Neural progenitor cell (in vitro differentiated cells): ENCODE measurements at regions not wholly inside any gene's neighbourhood (a gene's known extent, or its start where the extent isn't known, plus 50 kb on each side); places are given as distances from the start of the nearest gene placed in this dataset.

Experiments
- DNase-seq: peaks from one replicate; pipeline ENCODE4 v3.0.0-alpha.2; 2016; ENCODE audit warnings: low spot score
- H2AFZ ChIP-seq: fragments of 200-600 bp; sonication (generic); replicated peaks from 2 replicates; pipeline ENCODE4 v1.6.1; 2016; ENCODE audit warnings: antibody characterized with exemption
- H3F3A ChIP-seq: fragments of 200-600 bp; sonication (generic); 2 replicates; pipeline ENCODE4 v1.6.1; 2016; ENCODE audit warnings: antibody characterized with exemption, low read depth
- H3K27ac ChIP-seq: fragments of 200-600 bp; sonication (generic); 2 replicates; pipeline ENCODE4 v1.5.1; 2016; ENCODE audit warnings: mild to moderate bottlenecking
- H3K27me3 ChIP-seq: fragments of 200-600 bp; sonication (generic); 2 replicates; pipeline ENCODE4 v1.6.1; 2016; ENCODE audit warnings: mild to moderate bottlenecking, moderate library complexity
- H3K36me3 ChIP-seq: fragments of 200-600 bp; sonication (generic); 2 replicates; pipeline ENCODE4 v1.5.1; 2016
- H3K4me1 ChIP-seq: fragments of 200-600 bp; sonication (generic); 2 replicates; pipeline ENCODE4 v1.6.1; 2016; ENCODE audit warnings: mixed run types
- H3K4me2 ChIP-seq: fragments of 200-600 bp; sonication (generic); 2 replicates; pipeline ENCODE4 v1.6.1; 2016
- H3K4me3 ChIP-seq: fragments of 200-600 bp; sonication (generic); 2 replicates; pipeline ENCODE4 v1.5.1; 2016
- H3K79me2 ChIP-seq: fragments of 200-600 bp; sonication (generic); 2 replicates; pipeline ENCODE4 v1.6.1; 2016; ENCODE audit warnings: low read depth
- H3K9ac ChIP-seq: fragments of 200-600 bp; sonication (generic); 2 replicates; pipeline ENCODE4 v1.6.1; 2016
- H3K9me3 ChIP-seq: fragments of 200-600 bp; sonication (generic); 2 replicates; pipeline ENCODE4 v1.5.1; 2016; ENCODE audit warnings: low read depth
- H4K20me1 ChIP-seq: fragments of 200-600 bp; sonication (generic); 2 replicates; pipeline ENCODE4 v1.6.1; 2016; ENCODE audit warnings: low read depth
- H3K27ac Mint-ChIP-seq: 3 replicates; pipeline ENCODE4 v1.8.0; 2021; ENCODE audit warnings: mixed read lengths
- H3K27me3 Mint-ChIP-seq: 2 replicates; pipeline ENCODE4 v1.8.0; 2022; ENCODE audit warnings: low read depth, mild to moderate bottlenecking, inconsistent platforms, moderate library complexity, mixed read lengths; ENCODE audit not compliant: insufficient read depth
- H3K36me3 Mint-ChIP-seq: 3 replicates; pipeline ENCODE4 v1.8.0; 2021; ENCODE audit warnings: mixed read lengths
- H3K4me1 Mint-ChIP-seq: 3 replicates; pipeline ENCODE4 v1.8.0; 2021; ENCODE audit warnings: mixed read lengths
- H3K4me3 Mint-ChIP-seq: 3 replicates; pipeline ENCODE4 v1.8.0; 2021; ENCODE audit warnings: mild to moderate bottlenecking, moderate library complexity, mixed read lengths
- H3K9me3 Mint-ChIP-seq: 3 replicates; pipeline ENCODE4 v1.8.0; 2020; ENCODE audit warnings: mixed read lengths
- EZH2 ChIP-seq: fragments of 200-600 bp; sonication (generic); IDR thresholded peaks from 2 replicates; pipeline ENCODE4 v1.6.1; 2017; ENCODE audit warnings: antibody characterized with exemption, mild to moderate bottlenecking, moderate library complexity
- EZH2phosphoT487 ChIP-seq: fragments of 200-600 bp; sonication (generic); IDR thresholded peaks from 2 replicates; pipeline ENCODE4 v1.6.1; 2017; ENCODE audit warnings: antibody characterized with exemption
- TF ChIP-seq, protein P1 (sequence below): fragments of 200-600 bp; sonication (generic); IDR thresholded peaks from 2 replicates; pipeline ENCODE4 v1.5.1; 2017; ENCODE audit warnings: antibody characterized with exemption, mild to moderate bottlenecking

DNA sequence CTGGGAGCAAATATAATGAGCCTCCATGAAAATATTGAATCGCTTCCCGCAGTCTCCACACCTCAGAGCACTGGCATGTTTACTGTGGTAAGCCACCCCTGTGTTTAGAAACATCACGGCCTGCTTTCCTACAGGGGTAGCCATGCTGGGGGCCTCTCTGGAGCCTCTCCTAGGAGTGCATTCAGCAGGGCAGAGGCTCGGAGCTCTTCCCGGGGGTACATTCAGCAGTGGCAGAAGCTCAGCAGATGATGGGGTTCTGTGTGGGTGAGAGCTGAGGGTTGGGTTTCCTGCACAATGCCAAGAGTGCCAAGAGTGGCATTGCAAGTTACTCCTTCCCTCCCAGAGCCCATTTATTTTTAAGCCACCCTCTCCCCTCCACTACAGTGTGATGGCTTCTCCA, 386.6 kb downstream of the SEC14L1 start:
- no peaks in the 10 kb centered on the region for H3K9me3 ChIP-seq
- no peak overlapping the region for H3K9ac ChIP-seq
- no peak overlapping the region for H3K27ac Mint-ChIP-seq
- H3K4me1 ChIP-seq, result no peaks in the 10 kb centered on the region
- no peaks in the 10 kb centered on the region for H3K36me3 Mint-ChIP-seq
- H3K27me3 ChIP-seq, result peaks cover 32% of the 10 kb centered on the region
- H3K4me2 ChIP-seq, result no peak overlapping the region
- TF ChIP-seq EZH2phosphoT487 (no peak), EZH2 (no peak)
- TF ChIP-seq, protein P1, sequence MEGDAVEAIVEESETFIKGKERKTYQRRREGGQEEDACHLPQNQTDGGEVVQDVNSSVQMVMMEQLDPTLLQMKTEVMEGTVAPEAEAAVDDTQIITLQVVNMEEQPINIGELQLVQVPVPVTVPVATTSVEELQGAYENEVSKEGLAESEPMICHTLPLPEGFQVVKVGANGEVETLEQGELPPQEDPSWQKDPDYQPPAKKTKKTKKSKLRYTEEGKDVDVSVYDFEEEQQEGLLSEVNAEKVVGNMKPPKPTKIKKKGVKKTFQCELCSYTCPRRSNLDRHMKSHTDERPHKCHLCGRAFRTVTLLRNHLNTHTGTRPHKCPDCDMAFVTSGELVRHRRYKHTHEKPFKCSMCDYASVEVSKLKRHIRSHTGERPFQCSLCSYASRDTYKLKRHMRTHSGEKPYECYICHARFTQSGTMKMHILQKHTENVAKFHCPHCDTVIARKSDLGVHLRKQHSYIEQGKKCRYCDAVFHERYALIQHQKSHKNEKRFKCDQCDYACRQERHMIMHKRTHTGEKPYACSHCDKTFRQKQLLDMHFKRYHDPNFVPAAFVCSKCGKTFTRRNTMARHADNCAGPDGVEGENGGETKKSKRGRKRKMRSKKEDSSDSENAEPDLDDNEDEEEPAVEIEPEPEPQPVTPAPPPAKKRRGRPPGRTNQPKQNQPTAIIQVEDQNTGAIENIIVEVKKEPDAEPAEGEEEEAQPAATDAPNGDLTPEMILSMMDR, result no peak
- no peaks in the 10 kb centered on the region for H3K36me3 ChIP-seq
- no peak overlapping the region for H3K4me3 ChIP-seq
- no peaks in the 10 kb centered on the region for H4K20me1 ChIP-seq
- peaks cover 6% of the 10 kb centered on the region for H3F3A ChIP-seq
- peaks cover 9% of the 10 kb centered on the region for H3K27me3 Mint-ChIP-seq
- H3K79me2 ChIP-seq, result no peaks in the 10 kb centered on the region
- DNase-seq, result no peak
- H3K4me3 Mint-ChIP-seq, result peak overlapping the region; percentile 78
- no peak overlapping the region for H2AFZ ChIP-seq
- peaks cover 17% of the 10 kb centered on the region for H3K9me3 Mint-ChIP-seq
- H3K27ac ChIP-seq, result no peak overlapping the region
- peaks cover 15% of the 10 kb centered on the region for H3K4me1 Mint-ChIP-seq

DNA sequence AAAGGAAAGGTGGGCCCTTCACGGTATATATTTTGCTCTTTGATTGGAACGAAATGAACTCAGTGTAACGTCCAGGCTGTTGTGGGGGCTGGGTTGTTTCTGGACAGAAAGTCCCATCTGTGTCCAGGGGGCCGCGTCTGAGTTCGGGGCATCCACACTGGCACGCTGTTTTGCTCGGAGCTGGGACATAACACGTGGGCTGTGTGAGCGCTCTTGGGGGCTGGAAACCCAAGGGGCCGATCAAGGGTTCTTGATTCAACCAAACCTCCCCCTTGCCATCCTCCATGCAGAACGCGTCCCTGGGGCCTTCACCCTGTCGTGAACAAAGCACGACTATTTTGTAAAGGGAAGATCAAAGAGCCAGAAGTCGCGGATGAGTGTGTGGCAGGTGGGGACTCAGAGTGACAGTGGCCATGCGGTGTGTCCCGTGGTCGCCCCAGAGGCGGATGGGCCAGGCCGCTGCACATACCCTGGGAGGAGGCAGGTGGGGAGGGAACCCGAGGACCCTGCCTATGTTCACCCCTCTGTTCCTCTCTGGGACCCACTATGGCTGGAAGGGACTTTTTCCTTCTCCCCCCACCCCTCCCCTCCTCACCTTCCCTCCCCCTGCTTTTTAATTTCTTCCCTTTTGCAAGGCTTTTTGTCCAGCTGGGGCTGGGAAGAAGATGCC, 387.2 kb downstream of the SEC14L1 start:
- Histone ChIP-seq H3K36me3 (no peaks in the 10 kb centered on the region), H3K27ac (no peak overlapping the region), H3K4me3 (peak overlapping the region; percentile 55), H2AFZ (peak overlapping the region; percentile 99), H3K9ac (no peak overlapping the region), H3K4me1 (no peaks in the 10 kb centered on the region), H3K4me2 (peak overlapping the region; percentile 88), H3K79me2 (no peaks in the 10 kb centered on the region), H4K20me1 (no peaks in the 10 kb centered on the region), H3K27me3 (peaks cover 32% of the 10 kb centered on the region), H3K9me3 (no peaks in the 10 kb centered on the region), H3F3A (peaks cover 6% of the 10 kb centered on the region)
- Mint-ChIP-seq H3K9me3 (peaks cover 17% of the 10 kb centered on the region), H3K4me1 (peaks cover 15% of the 10 kb centered on the region), H3K27me3 (peaks cover 9% of the 10 kb centered on the region), H3K4me3 (peak overlapping the region; percentile 78), H3K27ac (no peak overlapping the region), H3K36me3 (no peaks in the 10 kb centered on the region)
- TF ChIP-seq, protein P1, result no peak
- no peak for TF ChIP-seq EZH2phosphoT487
- TF ChIP-seq EZH2, result no peak
- no peak for DNase-seq

GRCh38 chr17:77528516-77529327, 388.0 kb downstream of the SEC14L1 start:
- Histone ChIP-seq H3K27ac (no peak overlapping the region), H3K36me3 (no peaks in the 10 kb centered on the region), H3F3A (peaks cover 6% of the 10 kb centered on the region), H2AFZ (peak overlapping the region; percentile 99), H3K4me2 (peak overlapping the region; percentile 88), H3K9ac (no peak overlapping the region), H3K4me3 (peak overlapping the region; percentile 55), H4K20me1 (no peaks in the 10 kb centered on the region), H3K9me3 (no peaks in the 10 kb centered on the region), H3K79me2 (no peaks in the 10 kb centered on the region), H3K27me3 (peaks cover 32% of the 10 kb centered on the region), H3K4me1 (no peaks in the 10 kb centered on the region)
- H3K36me3 Mint-ChIP-seq, result no peaks in the 10 kb centered on the region
- H3K4me1 Mint-ChIP-seq, result peaks cover 15% of the 10 kb centered on the region
- no peak overlapping the region for H3K27ac Mint-ChIP-seq
- peak overlapping the region; percentile 80 for H3K4me3 Mint-ChIP-seq
- peaks cover 9% of the 10 kb centered on the region for H3K27me3 Mint-ChIP-seq
- TF ChIP-seq, protein P1, result peak; percentile 68
- TF ChIP-seq EZH2, result peak; percentile 48
- no peak for TF ChIP-seq EZH2phosphoT487
- peaks cover 15% of the 10 kb centered on the region for H3K9me3 Mint-ChIP-seq
- peak; percentile 86 for DNase-seq
